ENCODE measurements at regions not wholly inside any gene's neighbourhood (a gene's known extent, or its start where the extent isn't known, plus 50 kb on each side); places are given as distances from the start of the nearest gene placed in this dataset.

- Histone ChIP-seq H3K36me3 (no peaks in the 10 kb centered on the region), H3K9me3 (no peaks in the 10 kb centered on the region), H3K27me3 (no peaks in the 10 kb centered on the region), H3K4me3 (no peak overlapping the region), H3K27ac (no peak overlapping the region), H3K4me1 (ENCODE audit: insufficient read depth) (no peaks in the 10 kb centered on the region)
- no peak for TF ChIP-seq POLR2A (IDR thresholded peaks at IDR 0.05)
- WGBS, 3 donors: 68 to 79% (median 69%) methylated on average over 5 of the region's 5 CpGs
- intact Hi-C loops (cut with DNase I): no loop called here
- DNase-seq: no peak
Measured at GRCh38 chr5:12854386-12854785, 950.1 kb upstream of the CTNND2 start.

- Histone ChIP-seq H3K4me1 (ENCODE audit: insufficient read depth) (no peaks in the 10 kb centered on the region), H3K4me3 (no peak overlapping the region), H3K9me3 (no peaks in the 10 kb centered on the region), H3K27ac (no peak overlapping the region), H3K27me3 (no peaks in the 10 kb centered on the region), H3K36me3 (no peaks in the 10 kb centered on the region)
- TF ChIP-seq EP300 (IDR thresholded peaks at IDR 0.05) (no peak), POLR2A (IDR thresholded peaks at IDR 0.05) (no peak)
- TF ChIP-seq, protein P1, sequence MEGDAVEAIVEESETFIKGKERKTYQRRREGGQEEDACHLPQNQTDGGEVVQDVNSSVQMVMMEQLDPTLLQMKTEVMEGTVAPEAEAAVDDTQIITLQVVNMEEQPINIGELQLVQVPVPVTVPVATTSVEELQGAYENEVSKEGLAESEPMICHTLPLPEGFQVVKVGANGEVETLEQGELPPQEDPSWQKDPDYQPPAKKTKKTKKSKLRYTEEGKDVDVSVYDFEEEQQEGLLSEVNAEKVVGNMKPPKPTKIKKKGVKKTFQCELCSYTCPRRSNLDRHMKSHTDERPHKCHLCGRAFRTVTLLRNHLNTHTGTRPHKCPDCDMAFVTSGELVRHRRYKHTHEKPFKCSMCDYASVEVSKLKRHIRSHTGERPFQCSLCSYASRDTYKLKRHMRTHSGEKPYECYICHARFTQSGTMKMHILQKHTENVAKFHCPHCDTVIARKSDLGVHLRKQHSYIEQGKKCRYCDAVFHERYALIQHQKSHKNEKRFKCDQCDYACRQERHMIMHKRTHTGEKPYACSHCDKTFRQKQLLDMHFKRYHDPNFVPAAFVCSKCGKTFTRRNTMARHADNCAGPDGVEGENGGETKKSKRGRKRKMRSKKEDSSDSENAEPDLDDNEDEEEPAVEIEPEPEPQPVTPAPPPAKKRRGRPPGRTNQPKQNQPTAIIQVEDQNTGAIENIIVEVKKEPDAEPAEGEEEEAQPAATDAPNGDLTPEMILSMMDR (IDR thresholded peaks at IDR 0.05): no peak
- no peak for DNase-seq
- intact Hi-C loops (cut with DNase I): no loop called here
- 50 to 61% (median 56%) methylated on average over 5 of the region's 5 CpGs for WGBS, 3 donors
Measured at GRCh38 chr5:12851761-12852160, 947.5 kb upstream of the CTNND2 start.

GRCh38 chr5:12848709-12849108 is 944.5 kb upstream of the CTNND2 start:
- no peak overlapping the region for H3K4me3 ChIP-seq
- no peaks in the 10 kb centered on the region for H3K36me3 ChIP-seq
- WGBS, 3 donors: 68 to 75% (median 71%) methylated on average over 1 of the region's 1 CpG
- TF ChIP-seq EP300 (IDR thresholded peaks at IDR 0.05) (no peak), POLR2A (IDR thresholded peaks at IDR 0.05) (no peak)
- TF ChIP-seq, protein P1 (IDR thresholded peaks at IDR 0.05): no peak
- H3K27ac ChIP-seq: no peak overlapping the region
- intact Hi-C loops (cut with DNase I): no loop called here
- H3K4me1 ChIP-seq (ENCODE audit: insufficient read depth): no peaks in the 10 kb centered on the region
- DNase-seq: no peak
- H3K9me3 ChIP-seq: no peaks in the 10 kb centered on the region
- no peaks in the 10 kb centered on the region for H3K27me3 ChIP-seq

GRCh38 chr5:12845549-12846159 is 941.4 kb upstream of the CTNND2 start:
- 48 to 71% (median 53%) methylated on average over 5 of the region's 5 CpGs for WGBS, 3 donors

GRCh38 chr5:12840972-12841371 is 936.7 kb upstream of the CTNND2 start:
- Histone ChIP-seq H3K27me3 (no peaks in the 10 kb centered on the region), H3K9me3 (no peaks in the 10 kb centered on the region), H3K27ac (no peak overlapping the region), H3K4me3 (no peak overlapping the region), H3K4me1 (ENCODE audit: insufficient read depth) (no peaks in the 10 kb centered on the region), H3K36me3 (no peaks in the 10 kb centered on the region)
- DNase-seq: no peak
- WGBS, 3 donors: 29 to 45% (median 37%) methylated on average over 4 of the region's 4 CpGs
- no peak for TF ChIP-seq POLR2A (IDR thresholded peaks at IDR 0.05)
- TF ChIP-seq EP300 (IDR thresholded peaks at IDR 0.05): no peak
- TF ChIP-seq, protein P1 (IDR thresholded peaks at IDR 0.05): no peak
- intact Hi-C loops (cut with DNase I): no loop called here

More at GRCh38 chr5:12845549-12846159, 941.4 kb upstream of the CTNND2 start:
- Histone ChIP-seq H3K36me3 (no peaks in the 10 kb centered on the region), H3K27ac (no peak overlapping the region), H3K4me3 (no peak overlapping the region), H3K4me1 (ENCODE audit: insufficient read depth) (no peaks in the 10 kb centered on the region), H3K27me3 (no peaks in the 10 kb centered on the region), H3K9me3 (no peaks in the 10 kb centered on the region)
- DNase-seq: no peak
- TF ChIP-seq EP300 (IDR thresholded peaks at IDR 0.05) (no peak), POLR2A (IDR thresholded peaks at IDR 0.05) (no peak)
- TF ChIP-seq, protein P1 (IDR thresholded peaks at IDR 0.05): no peak
- intact Hi-C loops (cut with DNase I): no loop called here
